H1 (cell line): ENCODE measurements at regions not wholly inside any gene's neighbourhood (a gene's known extent, or its start where the extent isn't known, plus 50 kb on each side); places are given as distances from the start of the nearest gene placed in this dataset.

Experiments
- EP300 ChIP-seq, 2 experiments: IDR thresholded peaks; 1 replicate in 1 of 2; 2 replicates in 1 of 2; pipeline ENCODE4 v1.6.1; 2011 to 2012; ENCODE audit warnings: low read depth in 2 of 2, low read length in 2 of 2, mild to moderate bottlenecking in 2 of 2, borderline replicate concordance in 1 of 2, inconsistent platforms in 1 of 2, moderate library complexity in 1 of 2
- JUN ChIP-seq: IDR thresholded peaks from 2 replicates; pipeline ENCODE4 v1.6.1; 2011; ENCODE audit warnings: low read depth, mild to moderate bottlenecking, improper control_type of control experiment, low read length
- TF ChIP-seq, protein P1 (sequence below): fragments of 300-600 bp; sonication (generic); IDR thresholded peaks from 2 replicates; pipeline ENCODE4 v1.7.1; 2012; ENCODE audit warnings: low read length, moderate library complexity, mild to moderate bottlenecking, inconsistent platforms; ENCODE audit not compliant: insufficient replicate concordance

DNA sequence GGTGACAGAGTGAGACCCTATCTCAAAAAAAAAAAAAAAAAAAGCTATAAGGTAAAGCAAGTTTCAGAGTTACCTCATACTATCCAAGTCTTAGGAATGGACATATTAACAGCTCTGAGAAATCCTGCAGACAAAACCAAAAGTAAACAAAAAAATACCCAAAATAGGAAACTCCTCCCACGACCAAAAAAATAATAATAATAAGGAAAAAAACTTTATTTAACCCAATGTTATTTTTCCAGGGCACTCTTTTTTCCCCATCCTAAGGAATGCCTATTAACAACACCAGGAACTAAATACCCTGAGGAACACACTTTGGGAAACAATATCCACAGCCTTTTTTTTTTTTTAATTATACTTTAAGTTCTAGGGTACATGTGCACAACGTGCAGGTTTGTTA, 135.5 kb upstream of the CCND2 start (continued):
- no peak for TF ChIP-seq EP300 (IDR thresholded peaks at IDR 0.05; ENCODE audit: borderline replicate concordance in 1 of 2, low read depth in 2 of 2, low read length in 2 of 2)
- TF ChIP-seq, protein P1, sequence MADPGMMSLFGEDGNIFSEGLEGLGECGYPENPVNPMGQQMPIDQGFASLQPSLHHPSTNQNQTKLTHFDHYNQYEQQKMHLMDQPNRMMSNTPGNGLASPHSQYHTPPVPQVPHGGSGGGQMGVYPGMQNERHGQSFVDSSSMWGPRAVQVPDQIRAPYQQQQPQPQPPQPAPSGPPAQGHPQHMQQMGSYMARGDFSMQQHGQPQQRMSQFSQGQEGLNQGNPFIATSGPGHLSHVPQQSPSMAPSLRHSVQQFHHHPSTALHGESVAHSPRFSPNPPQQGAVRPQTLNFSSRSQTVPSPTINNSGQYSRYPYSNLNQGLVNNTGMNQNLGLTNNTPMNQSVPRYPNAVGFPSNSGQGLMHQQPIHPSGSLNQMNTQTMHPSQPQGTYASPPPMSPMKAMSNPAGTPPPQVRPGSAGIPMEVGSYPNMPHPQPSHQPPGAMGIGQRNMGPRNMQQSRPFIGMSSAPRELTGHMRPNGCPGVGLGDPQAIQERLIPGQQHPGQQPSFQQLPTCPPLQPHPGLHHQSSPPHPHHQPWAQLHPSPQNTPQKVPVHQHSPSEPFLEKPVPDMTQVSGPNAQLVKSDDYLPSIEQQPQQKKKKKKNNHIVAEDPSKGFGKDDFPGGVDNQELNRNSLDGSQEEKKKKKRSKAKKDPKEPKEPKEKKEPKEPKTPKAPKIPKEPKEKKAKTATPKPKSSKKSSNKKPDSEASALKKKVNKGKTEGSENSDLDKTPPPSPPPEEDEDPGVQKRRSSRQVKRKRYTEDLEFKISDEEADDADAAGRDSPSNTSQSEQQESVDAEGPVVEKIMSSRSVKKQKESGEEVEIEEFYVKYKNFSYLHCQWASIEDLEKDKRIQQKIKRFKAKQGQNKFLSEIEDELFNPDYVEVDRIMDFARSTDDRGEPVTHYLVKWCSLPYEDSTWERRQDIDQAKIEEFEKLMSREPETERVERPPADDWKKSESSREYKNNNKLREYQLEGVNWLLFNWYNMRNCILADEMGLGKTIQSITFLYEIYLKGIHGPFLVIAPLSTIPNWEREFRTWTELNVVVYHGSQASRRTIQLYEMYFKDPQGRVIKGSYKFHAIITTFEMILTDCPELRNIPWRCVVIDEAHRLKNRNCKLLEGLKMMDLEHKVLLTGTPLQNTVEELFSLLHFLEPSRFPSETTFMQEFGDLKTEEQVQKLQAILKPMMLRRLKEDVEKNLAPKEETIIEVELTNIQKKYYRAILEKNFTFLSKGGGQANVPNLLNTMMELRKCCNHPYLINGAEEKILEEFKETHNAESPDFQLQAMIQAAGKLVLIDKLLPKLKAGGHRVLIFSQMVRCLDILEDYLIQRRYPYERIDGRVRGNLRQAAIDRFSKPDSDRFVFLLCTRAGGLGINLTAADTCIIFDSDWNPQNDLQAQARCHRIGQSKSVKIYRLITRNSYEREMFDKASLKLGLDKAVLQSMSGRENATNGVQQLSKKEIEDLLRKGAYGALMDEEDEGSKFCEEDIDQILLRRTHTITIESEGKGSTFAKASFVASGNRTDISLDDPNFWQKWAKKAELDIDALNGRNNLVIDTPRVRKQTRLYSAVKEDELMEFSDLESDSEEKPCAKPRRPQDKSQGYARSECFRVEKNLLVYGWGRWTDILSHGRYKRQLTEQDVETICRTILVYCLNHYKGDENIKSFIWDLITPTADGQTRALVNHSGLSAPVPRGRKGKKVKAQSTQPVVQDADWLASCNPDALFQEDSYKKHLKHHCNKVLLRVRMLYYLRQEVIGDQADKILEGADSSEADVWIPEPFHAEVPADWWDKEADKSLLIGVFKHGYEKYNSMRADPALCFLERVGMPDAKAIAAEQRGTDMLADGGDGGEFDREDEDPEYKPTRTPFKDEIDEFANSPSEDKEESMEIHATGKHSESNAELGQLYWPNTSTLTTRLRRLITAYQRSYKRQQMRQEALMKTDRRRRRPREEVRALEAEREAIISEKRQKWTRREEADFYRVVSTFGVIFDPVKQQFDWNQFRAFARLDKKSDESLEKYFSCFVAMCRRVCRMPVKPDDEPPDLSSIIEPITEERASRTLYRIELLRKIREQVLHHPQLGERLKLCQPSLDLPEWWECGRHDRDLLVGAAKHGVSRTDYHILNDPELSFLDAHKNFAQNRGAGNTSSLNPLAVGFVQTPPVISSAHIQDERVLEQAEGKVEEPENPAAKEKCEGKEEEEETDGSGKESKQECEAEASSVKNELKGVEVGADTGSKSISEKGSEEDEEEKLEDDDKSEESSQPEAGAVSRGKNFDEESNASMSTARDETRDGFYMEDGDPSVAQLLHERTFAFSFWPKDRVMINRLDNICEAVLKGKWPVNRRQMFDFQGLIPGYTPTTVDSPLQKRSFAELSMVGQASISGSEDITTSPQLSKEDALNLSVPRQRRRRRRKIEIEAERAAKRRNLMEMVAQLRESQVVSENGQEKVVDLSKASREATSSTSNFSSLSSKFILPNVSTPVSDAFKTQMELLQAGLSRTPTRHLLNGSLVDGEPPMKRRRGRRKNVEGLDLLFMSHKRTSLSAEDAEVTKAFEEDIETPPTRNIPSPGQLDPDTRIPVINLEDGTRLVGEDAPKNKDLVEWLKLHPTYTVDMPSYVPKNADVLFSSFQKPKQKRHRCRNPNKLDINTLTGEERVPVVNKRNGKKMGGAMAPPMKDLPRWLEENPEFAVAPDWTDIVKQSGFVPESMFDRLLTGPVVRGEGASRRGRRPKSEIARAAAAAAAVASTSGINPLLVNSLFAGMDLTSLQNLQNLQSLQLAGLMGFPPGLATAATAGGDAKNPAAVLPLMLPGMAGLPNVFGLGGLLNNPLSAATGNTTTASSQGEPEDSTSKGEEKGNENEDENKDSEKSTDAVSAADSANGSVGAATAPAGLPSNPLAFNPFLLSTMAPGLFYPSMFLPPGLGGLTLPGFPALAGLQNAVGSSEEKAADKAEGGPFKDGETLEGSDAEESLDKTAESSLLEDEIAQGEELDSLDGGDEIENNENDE, result no peak
- no peak for TF ChIP-seq JUN
- TF ChIP-seq, all 59 proteins: peak for 0
